Stimulated activated CD4-positive, alpha-beta T cell treated with anti-CD3 and anti-CD28 coated beads, Interleukin-1b, Interleukin-23, amount 100 ng/mL, for 24 hours (primary cell): ENCODE measurements at regions not wholly inside any gene's neighbourhood (a gene's known extent, or its start where the extent isn't known, plus 50 kb on each side); places are given as distances from the start of the nearest gene placed in this dataset.
"Not testable (repeated sequence)": the region's sequence is repeated elsewhere in the genome, so short reads cannot be mapped to it uniquely, and the experiment has no call there.

Experiments
- DNase-seq, 4 experiments: peaks; one replicate each; pipeline ENCODE4 v3.0.0-alpha.2; 2020; ENCODE audit warnings: low read depth in 4 of 4, low spot score in 1 of 4

- no peak for DNase-seq
These were observed 364.8 kb downstream of the RPS6KC1 start for GRCh38 chr1:213415691-213416380.

- DNase-seq: no peak
These were observed 365.6 kb downstream of the RPS6KC1 start for GRCh38 chr1:213416461-213417224.

- DNase-seq: no peak
These were observed 366.3 kb downstream of the RPS6KC1 start for GRCh38 chr1:213417225-213417820.

GRCh38 chr1:213417846-213418245, 366.8 kb downstream of the RPS6KC1 start:
- no peak for DNase-seq

- no peak for DNase-seq
These were observed 367.4 kb downstream of the RPS6KC1 start for GRCh38 chr1:213418268-213419071.

GRCh38 chr1:213419401-213420030, 368.5 kb downstream of the RPS6KC1 start:
- no peak for DNase-seq

GRCh38 chr1:213421178-213421577, 370.1 kb downstream of the RPS6KC1 start:
- not testable (repeated sequence) for DNase-seq

GRCh38 chr1:213423041-213423440, 372.0 kb downstream of the RPS6KC1 start:
- DNase-seq: no peak

- no peak for DNase-seq
These were observed 372.6 kb downstream of the RPS6KC1 start for GRCh38 chr1:213423605-213424004.

GRCh38 chr1:213425376-213426030, 374.5 kb downstream of the RPS6KC1 start:
- DNase-seq: no peak

- DNase-seq: no peak
These were observed 378.6 kb downstream of the RPS6KC1 start for GRCh38 chr1:213429642-213430041.

- DNase-seq: no peak
These were observed 384.7 kb downstream of the RPS6KC1 start for GRCh38 chr1:213435715-213436114.

GRCh38 chr1:213438339-213438738, 387.3 kb downstream of the RPS6KC1 start:
- no peak for DNase-seq

GRCh38 chr1:213439703-213440102, 388.7 kb downstream of the RPS6KC1 start:
- DNase-seq: no peak

GRCh38 chr1:213440766-213441165, 389.7 kb downstream of the RPS6KC1 start:
- no peak for DNase-seq

GRCh38 chr1:213443415-213443814, 392.4 kb downstream of the RPS6KC1 start:
- DNase-seq: no peak

- DNase-seq: no peak
These were observed 393.2 kb downstream of the RPS6KC1 start for GRCh38 chr1:213444224-213444623.

- DNase-seq: no peak
These were observed 395.5 kb downstream of the RPS6KC1 start for GRCh38 chr1:213446496-213446895.

GRCh38 chr1:213448360-213448759, 397.3 kb downstream of the RPS6KC1 start:
- no peak for DNase-seq

- DNase-seq: no peak
These were observed 397.7 kb downstream of the RPS6KC1 start for GRCh38 chr1:213448776-213449175.
